Mammary epithelial cell (primary cell): ENCODE measurements at regions not wholly inside any gene's neighbourhood (a gene's known extent, or its start where the extent isn't known, plus 50 kb on each side); places are given as distances from the start of the nearest gene placed in this dataset.
"Not testable (repeated sequence)": the region's sequence is repeated elsewhere in the genome, so short reads cannot be mapped to it uniquely, and the experiment has no call there.

Experiments used
- EZH2 ChIP-seq: IDR thresholded peaks from 2 replicates; pipeline ENCODE4 v1.6.1; 2012; ENCODE audit warnings: low read length, inconsistent platforms, borderline replicate concordance
- TF ChIP-seq, protein P1 (sequence below), 2 donors: IDR thresholded peaks in 1 of 2; conservative IDR thresholded peaks in 1 of 2; 2 replicates each; pipeline ENCODE4 v1.5.1; 2011 to 2012; ENCODE audit warnings: inconsistent platforms in 2 of 2, low read length in 2 of 2, mild to moderate bottlenecking in 2 of 2, control low read depth in 1 of 2, low read depth in 1 of 2; ENCODE audit not compliant: insufficient read depth in 1 of 2; ENCODE audit errors: extremely low read depth in 1 of 2

DNA sequence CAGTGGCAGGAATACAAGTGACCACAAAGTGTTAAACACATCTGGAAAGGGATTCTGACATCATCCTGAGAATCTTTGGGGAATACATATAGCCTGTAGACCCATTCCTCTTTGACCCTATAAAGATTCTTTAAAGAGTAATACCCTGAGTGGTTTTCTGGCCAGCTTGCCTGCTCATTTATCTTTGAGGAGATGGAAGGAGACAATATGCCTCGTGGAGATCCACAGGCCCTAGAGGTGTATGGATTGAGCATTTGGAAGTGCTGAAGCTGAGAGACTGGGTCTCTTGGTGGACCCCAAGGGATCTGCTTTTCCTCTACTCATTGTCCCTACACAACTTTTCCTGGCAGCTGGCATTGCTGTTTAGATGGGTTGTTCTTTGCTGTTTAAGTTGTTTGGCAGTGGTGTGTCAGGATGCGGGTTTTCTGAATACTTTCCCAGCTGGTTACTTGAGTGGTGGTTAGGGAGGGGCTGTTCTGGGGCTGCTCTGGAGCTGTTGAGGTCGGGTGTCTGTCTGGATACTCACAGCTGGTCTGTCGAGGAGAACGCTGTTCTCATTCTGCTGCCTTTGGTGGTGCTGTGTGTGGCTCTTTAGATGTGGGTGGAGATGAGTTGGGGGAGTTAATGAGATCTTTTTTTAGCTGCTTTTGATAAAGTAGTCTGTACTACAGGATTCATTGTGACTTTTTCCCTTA lies 50.1 kb upstream of the FAM72C start:
- TF ChIP-seq, protein P1, sequence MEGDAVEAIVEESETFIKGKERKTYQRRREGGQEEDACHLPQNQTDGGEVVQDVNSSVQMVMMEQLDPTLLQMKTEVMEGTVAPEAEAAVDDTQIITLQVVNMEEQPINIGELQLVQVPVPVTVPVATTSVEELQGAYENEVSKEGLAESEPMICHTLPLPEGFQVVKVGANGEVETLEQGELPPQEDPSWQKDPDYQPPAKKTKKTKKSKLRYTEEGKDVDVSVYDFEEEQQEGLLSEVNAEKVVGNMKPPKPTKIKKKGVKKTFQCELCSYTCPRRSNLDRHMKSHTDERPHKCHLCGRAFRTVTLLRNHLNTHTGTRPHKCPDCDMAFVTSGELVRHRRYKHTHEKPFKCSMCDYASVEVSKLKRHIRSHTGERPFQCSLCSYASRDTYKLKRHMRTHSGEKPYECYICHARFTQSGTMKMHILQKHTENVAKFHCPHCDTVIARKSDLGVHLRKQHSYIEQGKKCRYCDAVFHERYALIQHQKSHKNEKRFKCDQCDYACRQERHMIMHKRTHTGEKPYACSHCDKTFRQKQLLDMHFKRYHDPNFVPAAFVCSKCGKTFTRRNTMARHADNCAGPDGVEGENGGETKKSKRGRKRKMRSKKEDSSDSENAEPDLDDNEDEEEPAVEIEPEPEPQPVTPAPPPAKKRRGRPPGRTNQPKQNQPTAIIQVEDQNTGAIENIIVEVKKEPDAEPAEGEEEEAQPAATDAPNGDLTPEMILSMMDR (conservative IDR thresholded peaks at IDR 0.05 in 1 of 2, IDR thresholded peaks at IDR 0.05 in 1 of 2; ENCODE audit: extremely low read depth in 1 of 2, insufficient read depth in 1 of 2, low read depth in 1 of 2, low read length in 2 of 2), result not testable (repeated sequence)
- not testable (repeated sequence) for TF ChIP-seq EZH2
